A549 (cell line): ENCODE measurements at regions not wholly inside any gene's neighbourhood (a gene's known extent, or its start where the extent isn't known, plus 50 kb on each side); places are given as distances from the start of the nearest gene placed in this dataset.

Experiments used
- BHLHE40 ChIP-seq: IDR thresholded peaks from 2 replicates; pipeline ENCODE4 v1.6.1; 2012; ENCODE audit warnings: low read depth, low read length, inconsistent platforms
- CEBPB ChIP-seq, 2 experiments: fragments of >200 bp in 1 of 2; sonication (Bioruptor Twin) in 1 of 2; formaldehyde crosslinking in 1 of 2; IDR thresholded peaks; 2 replicates each; pipeline ENCODE4 v1.6.1; 2012 to 2016
- CHD2 ChIP-seq: fragments of 150-350 bp; IDR thresholded peaks from 2 replicates; pipeline ENCODE4 v1.6.1; 2014; ENCODE audit warnings: low read length; ENCODE audit not compliant: partially characterized antibody
- CTCF ChIP-seq: fragments of >200 bp; sonication (Bioruptor Twin); formaldehyde crosslinking; IDR thresholded peaks from 3 replicates; pipeline ENCODE4 v1.5.1; 2016
- ELK1 ChIP-seq: fragments of 150-350 bp; IDR thresholded peaks from 2 replicates; pipeline ENCODE4 v1.6.1; 2014; ENCODE audit warnings: low read depth, mild to moderate bottlenecking, low read length
- GATA3 ChIP-seq: IDR thresholded peaks from 2 replicates; pipeline ENCODE4 v1.6.1; 2012; ENCODE audit warnings: borderline replicate concordance
- NFE2L2 ChIP-seq: fragments of 150-350 bp; conservative IDR thresholded peaks from 2 replicates; pipeline ENCODE4 v1.6.1; 2014; ENCODE audit warnings: low read length
- POLR2A ChIP-seq: IDR thresholded peaks from 2 replicates; pipeline ENCODE4 v1.6.1; 2012; ENCODE audit warnings: mild to moderate bottlenecking, low read length
- RAD21 ChIP-seq, 2 experiments: fragments of >200 bp in 1 of 2; sonication (Bioruptor Twin) in 1 of 2; formaldehyde crosslinking in 1 of 2; IDR thresholded peaks in 1 of 2; conservative IDR thresholded peaks in 1 of 2; 2 replicates in 1 of 2; 3 replicates in 1 of 2; pipeline ENCODE4 v1.6.1; 2012 to 2018; ENCODE audit warnings: inconsistent platforms in 1 of 2
- RFX5 ChIP-seq: fragments of 450-650 bp; IDR thresholded peaks from 2 replicates; pipeline ENCODE4 v1.7.1; 2014; ENCODE audit warnings: antibody characterized with exemption, mild to moderate bottlenecking, moderate library complexity
- TF ChIP-seq, protein P1 (sequence below): fragments of 200-600 bp; sonication (generic); IDR thresholded peaks from 2 replicates; pipeline ENCODE4 v1.6.1; 2016; ENCODE audit warnings: antibody characterized with exemption, mild to moderate bottlenecking, moderate library complexity
- TF ChIP-seq, protein P2 (sequence below): IDR thresholded peaks from 2 replicates; pipeline ENCODE4 v1.6.1; 2012

DNA sequence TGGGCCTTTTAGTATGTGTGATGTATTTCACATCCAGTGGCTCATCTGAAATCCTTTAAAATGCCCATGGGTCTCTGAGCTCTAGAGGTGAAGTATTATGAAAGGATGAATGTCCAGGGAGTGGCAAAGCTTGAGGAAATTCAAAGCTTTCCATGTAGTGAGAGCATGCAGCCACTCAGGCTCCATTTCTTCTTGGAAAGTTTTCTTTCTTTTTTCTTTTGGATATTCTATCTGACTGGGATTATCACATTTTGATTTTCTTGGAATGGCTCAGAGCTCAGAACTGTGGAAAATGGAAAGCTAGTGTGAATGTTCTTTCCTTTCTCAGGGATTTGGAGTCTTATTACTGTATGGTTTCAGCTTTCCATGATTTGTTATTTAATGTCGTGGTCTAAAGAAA lies 397.4 kb downstream of the CD109 start:
- TF ChIP-seq RAD21 (conservative IDR thresholded peaks at IDR 0.05 in 1 of 2, IDR thresholded peaks at IDR 0.05 in 1 of 2) (no peak), CTCF (no peak), GATA3 (no peak), CEBPB (IDR thresholded peaks at IDR 0.05) (no peak), BHLHE40 (no peak), RFX5 (no peak), POLR2A (no peak), NFE2L2 (no peak), CHD2 (no peak), ELK1 (no peak)
- TF ChIP-seq, protein P1, sequence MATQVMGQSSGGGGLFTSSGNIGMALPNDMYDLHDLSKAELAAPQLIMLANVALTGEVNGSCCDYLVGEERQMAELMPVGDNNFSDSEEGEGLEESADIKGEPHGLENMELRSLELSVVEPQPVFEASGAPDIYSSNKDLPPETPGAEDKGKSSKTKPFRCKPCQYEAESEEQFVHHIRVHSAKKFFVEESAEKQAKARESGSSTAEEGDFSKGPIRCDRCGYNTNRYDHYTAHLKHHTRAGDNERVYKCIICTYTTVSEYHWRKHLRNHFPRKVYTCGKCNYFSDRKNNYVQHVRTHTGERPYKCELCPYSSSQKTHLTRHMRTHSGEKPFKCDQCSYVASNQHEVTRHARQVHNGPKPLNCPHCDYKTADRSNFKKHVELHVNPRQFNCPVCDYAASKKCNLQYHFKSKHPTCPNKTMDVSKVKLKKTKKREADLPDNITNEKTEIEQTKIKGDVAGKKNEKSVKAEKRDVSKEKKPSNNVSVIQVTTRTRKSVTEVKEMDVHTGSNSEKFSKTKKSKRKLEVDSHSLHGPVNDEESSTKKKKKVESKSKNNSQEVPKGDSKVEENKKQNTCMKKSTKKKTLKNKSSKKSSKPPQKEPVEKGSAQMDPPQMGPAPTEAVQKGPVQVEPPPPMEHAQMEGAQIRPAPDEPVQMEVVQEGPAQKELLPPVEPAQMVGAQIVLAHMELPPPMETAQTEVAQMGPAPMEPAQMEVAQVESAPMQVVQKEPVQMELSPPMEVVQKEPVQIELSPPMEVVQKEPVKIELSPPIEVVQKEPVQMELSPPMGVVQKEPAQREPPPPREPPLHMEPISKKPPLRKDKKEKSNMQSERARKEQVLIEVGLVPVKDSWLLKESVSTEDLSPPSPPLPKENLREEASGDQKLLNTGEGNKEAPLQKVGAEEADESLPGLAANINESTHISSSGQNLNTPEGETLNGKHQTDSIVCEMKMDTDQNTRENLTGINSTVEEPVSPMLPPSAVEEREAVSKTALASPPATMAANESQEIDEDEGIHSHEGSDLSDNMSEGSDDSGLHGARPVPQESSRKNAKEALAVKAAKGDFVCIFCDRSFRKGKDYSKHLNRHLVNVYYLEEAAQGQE, result no peak
- TF ChIP-seq, protein P2, sequence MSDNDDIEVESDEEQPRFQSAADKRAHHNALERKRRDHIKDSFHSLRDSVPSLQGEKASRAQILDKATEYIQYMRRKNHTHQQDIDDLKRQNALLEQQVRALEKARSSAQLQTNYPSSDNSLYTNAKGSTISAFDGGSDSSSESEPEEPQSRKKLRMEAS, result no peak
